Body of pancreas (tissue), 1 donor: ENCODE measurements at regions not wholly inside any gene's neighbourhood (a gene's known extent, or its start where the extent isn't known, plus 50 kb on each side); places are given as distances from the start of the nearest gene placed in this dataset. TPM values are rescaled to one million over a fixed set of nuclear protein-coding genes. Genes with fewer than 3 reads are reported as not detected.

Source experiments
- small RNA-seq: library from RNA; depleted of rRNA; stranded (forward); fragments of <200 nt; gene quantifications from one replicate; pipeline ENCODE3, GENCODE V24; 2016

Small RNA genes lying in the stretch of these regions (small RNA-seq; reads per million reads assigned to genes)
- not detected for gene AL161616.1
